Hematopoietic multipotent progenitor cell treated with erythropoietin and hydrocortisone succinate and interleukin-3 and kit ligand, for 6 days (in vitro differentiated cells): ENCODE measurements at regions not wholly inside any gene's neighbourhood (a gene's known extent, or its start where the extent isn't known, plus 50 kb on each side); places are given as distances from the start of the nearest gene placed in this dataset.

ENCODE experiments used
- DNase-seq: peaks from one replicate; pipeline ENCODE4 v3.0.0-alpha.2; 2015

- no peak for DNase-seq
These were observed 130.5 kb downstream of the MED15 start for GRCh38 chr22:20637750-20638506.

GRCh38 chr22:20638507-20638870 lies 131.1 kb downstream of the MED15 start:
- no peak for DNase-seq

GRCh38 chr22:20639343-20639742 lies 131.9 kb downstream of the MED15 start:
- no peak for DNase-seq

GRCh38 chr22:20639750-20640149 lies 132.3 kb downstream of the MED15 start:
- no peak for DNase-seq

GRCh38 chr22:20641198-20641892 lies 132.6 kb upstream of the SERPIND1 start:
- DNase-seq: no peak

GRCh38 chr22:20641919-20642579 lies 131.9 kb upstream of the SERPIND1 start:
- no peak for DNase-seq

GRCh38 chr22:20642668-20643179 lies 131.2 kb upstream of the SERPIND1 start:
- no peak for DNase-seq

GRCh38 chr22:20644071-20644642 lies 129.8 kb upstream of the SERPIND1 start:
- DNase-seq: no peak

- DNase-seq: no peak
These were observed 128.0 kb upstream of the SERPIND1 start for GRCh38 chr22:20645954-20646353.

GRCh38 chr22:20646415-20646814 lies 127.5 kb upstream of the SERPIND1 start:
- DNase-seq: no peak

GRCh38 chr22:20646906-20647305 lies 127.0 kb upstream of the SERPIND1 start:
- no peak for DNase-seq

GRCh38 chr22:20647586-20648305 lies 126.2 kb upstream of the SERPIND1 start:
- no peak for DNase-seq

- no peak for DNase-seq
These were observed 125.5 kb upstream of the SERPIND1 start for GRCh38 chr22:20648306-20648903.

GRCh38 chr22:20650294-20651207 lies 123.4 kb upstream of the SERPIND1 start:
- no peak for DNase-seq

GRCh38 chr22:20651286-20651685 lies 122.6 kb upstream of the SERPIND1 start:
- no peak for DNase-seq

GRCh38 chr22:20652130-20652529 lies 121.8 kb upstream of the SERPIND1 start:
- DNase-seq: no peak

GRCh38 chr22:20652582-20652981 lies 121.3 kb upstream of the SERPIND1 start:
- no peak for DNase-seq

- no peak for DNase-seq
These were observed 120.7 kb upstream of the SERPIND1 start for GRCh38 chr22:20653012-20653794.

GRCh38 chr22:20653795-20654342 lies 120.0 kb upstream of the SERPIND1 start:
- DNase-seq: no peak
